C4-2B (cell line): ENCODE measurements at regions not wholly inside any gene's neighbourhood (a gene's known extent, or its start where the extent isn't known, plus 50 kb on each side); places are given as distances from the start of the nearest gene placed in this dataset.

Experiments
- CTCF ChIP-seq: fragments of 450-650 bp; conservative IDR thresholded peaks from 2 replicates; pipeline ENCODE4 v1.5.1; 2017; ENCODE audit warnings: mild to moderate bottlenecking
- ZFX ChIP-seq: fragments of 450-650 bp; IDR thresholded peaks from 2 replicates; pipeline ENCODE4 v1.6.1; 2017

- no peak for TF ChIP-seq CTCF
- TF ChIP-seq ZFX: no peak
Measured at GRCh38 chr3:101954361-101954760, 105.0 kb downstream of the NFKBIZ start.
